Endothelial cell of umbilical vein (primary cell): ENCODE measurements at regions not wholly inside any gene's neighbourhood (a gene's known extent, or its start where the extent isn't known, plus 50 kb on each side); places are given as distances from the start of the nearest gene placed in this dataset.

Source experiments
- BruUV-seq: library from RNA; stranded (reverse); fragments of 400-500 nt; replicated peaks from 2 replicates; lab custom pipeline; 2021; lab: Mats Ljungman, UMichigan
- CTCF ChIA-PET: fragments of 300-600, 350-600 bp; sonication (Branson Sonifier 250); formaldehyde crosslinking; loops from one replicate; lab custom pipeline; 2021; ENCODE audit warnings: antibody characterized with exemption, inconsistent platforms; lab: Charles Lee
- POLR2A ChIA-PET: fragments of 300-600, 350-600 bp; sonication (Branson Sonifier 250); formaldehyde crosslinking; loops from one replicate; lab custom pipeline; 2021; ENCODE audit warnings: antibody characterized with exemption, inconsistent platforms; lab: Charles Lee
- DNase-seq: peaks from one replicate; pipeline ENCODE4 v3.0.0-alpha.2; 2011; ENCODE audit warnings: low read depth, low spot score
- FAIRE-seq: peaks from 2 replicates; lab custom pipeline; 2011; peaks lifted over from hg19 to GRCh38; lab: Jason Lieb, UNC
- H2AFZ ChIP-seq: 2 replicates; pipeline ENCODE4 v1.6.0; 2012; ENCODE audit warnings: low read depth, low read length, control low read depth, inconsistent platforms
- H3K27ac ChIP-seq: 2 replicates; pipeline ENCODE4 v1.5.1; 2011; ENCODE audit warnings: low read depth, mild to moderate bottlenecking, control low read depth, low read length, moderate library complexity; ENCODE audit not compliant: insufficient read depth
- H3K27me3 ChIP-seq, 2 experiments: 2 replicates each; pipeline versions ENCODE4 v1.6.0 to v1.6.1; 2011; ENCODE audit warnings: low read length in 2 of 2, mixed read lengths in 1 of 2; ENCODE audit not compliant: control insufficient read depth in 2 of 2, insufficient read depth in 2 of 2
- H3K36me3 ChIP-seq, 2 experiments: 2 replicates in 1 of 2; 3 replicates in 1 of 2; pipeline ENCODE4 v1.5.1; 2011; ENCODE audit warnings: low read length in 2 of 2, mild to moderate bottlenecking in 1 of 2, moderate library complexity in 1 of 2; ENCODE audit not compliant: control insufficient read depth in 2 of 2, insufficient read depth in 2 of 2; ENCODE audit errors: extremely low read depth in 1 of 2
- H3K4me1 ChIP-seq: 3 replicates; pipeline ENCODE4 v1.5.1; 2011; ENCODE audit warnings: mild to moderate bottlenecking, low read length; ENCODE audit not compliant: control insufficient read depth, insufficient read depth; ENCODE audit errors: extremely low read depth
- H3K4me2 ChIP-seq: 2 replicates; pipeline ENCODE4 v1.6.1; 2011; ENCODE audit warnings: low read length, control low read depth, mixed read lengths; ENCODE audit not compliant: insufficient read depth
- H3K4me3 ChIP-seq, 3 experiments: fragments of 200-600 bp in 1 of 3; sonication (generic), shearing (Covaris generic) in 1 of 3; replicated peaks in 1 of 3; 2 replicates each; pipeline ENCODE4 v1.5.1; 2011 to 2016; ENCODE audit warnings: control low read depth in 3 of 3, low read length in 3 of 3, mild to moderate bottlenecking in 2 of 3, inconsistent platforms in 1 of 3, low read depth in 1 of 3, moderate library complexity in 1 of 3; ENCODE audit not compliant: insufficient read depth in 1 of 3
- H3K79me2 ChIP-seq: 2 replicates; pipeline ENCODE4 v1.6.0; 2012; ENCODE audit warnings: low read length, inconsistent platforms; ENCODE audit not compliant: control insufficient read depth, insufficient read depth
- H3K9ac ChIP-seq: replicated peaks from 2 replicates; pipeline ENCODE3; 2011; ENCODE audit warnings: low read length, control low read depth; ENCODE audit not compliant: insufficient read depth; ENCODE audit errors: extremely low read depth
- H3K9me1 ChIP-seq: replicated peaks from 3 replicates; pipeline ENCODE4 v1.6.0; 2011; ENCODE audit warnings: mild to moderate bottlenecking, low read length; ENCODE audit not compliant: control insufficient read depth, insufficient read depth; ENCODE audit errors: extremely low read depth
- H3K9me3 ChIP-seq: replicated peaks from 2 replicates; pipeline ENCODE4 v1.5.1; 2012; ENCODE audit warnings: low read length, inconsistent platforms; ENCODE audit not compliant: control insufficient read depth, insufficient read depth
- H4K20me1 ChIP-seq: replicated peaks from 2 replicates; pipeline ENCODE3; 2011; ENCODE audit warnings: mild to moderate bottlenecking, low read length; ENCODE audit not compliant: control insufficient read depth, insufficient read depth; ENCODE audit errors: extremely low read depth
- EZH2 ChIP-seq: IDR thresholded peaks from 2 replicates; pipeline ENCODE4 v1.6.1; 2012; ENCODE audit warnings: borderline replicate concordance, low read depth, mild to moderate bottlenecking, moderate library complexity, low read length, inconsistent platforms; ENCODE audit not compliant: severe bottlenecking
- FOS ChIP-seq: IDR thresholded peaks from 2 replicates; pipeline ENCODE4 v1.6.1; 2011; ENCODE audit warnings: mild to moderate bottlenecking, low read length, moderate library complexity, borderline replicate concordance; ENCODE audit not compliant: insufficient read depth
- GATA2 ChIP-seq: IDR thresholded peaks from 2 replicates; pipeline ENCODE4 v1.7.0; 2011; ENCODE audit warnings: low read depth, mild to moderate bottlenecking, moderate library complexity, mixed read lengths, low read length; ENCODE audit not compliant: insufficient read length, insufficient read depth
- JUN ChIP-seq: IDR thresholded peaks from 2 replicates; pipeline ENCODE4 v1.6.1; 2011; ENCODE audit warnings: borderline replicate concordance, low read depth; ENCODE audit not compliant: insufficient read length, insufficient read depth
- MAX ChIP-seq: IDR thresholded peaks from 2 replicates; pipeline ENCODE4 v1.6.1; 2011; ENCODE audit not compliant: insufficient read depth, insufficient read length
- MYC ChIP-seq: IDR thresholded peaks from one replicate; pipeline ENCODE4 v1.6.1; 2011; ENCODE audit warnings: mild to moderate bottlenecking, low read depth, low read length
- POLR2A ChIP-seq: IDR thresholded peaks from 2 replicates; pipeline ENCODE4 v1.6.1; 2012; ENCODE audit warnings: low read depth, mild to moderate bottlenecking, control low read depth, low read length
- POLR2AphosphoS5 ChIP-seq: IDR thresholded peaks from 2 replicates; pipeline ENCODE4 v1.6.1; 2012; ENCODE audit warnings: low read depth, mild to moderate bottlenecking, control low read depth, low read length, moderate library complexity; ENCODE audit not compliant: insufficient read depth
- dilution Hi-C: fragments of 300-500 bp; cut with MboI; formaldehyde crosslinking; loops from one replicate; pipeline ENCODE4 v1.15.0; 2019; ENCODE audit warnings: low sequenced_read_pairs; ENCODE audit not compliant: extremely low pct_ligation_motif_present
- intact Hi-C: fragments of 100-400 bp; cut with micrococcal nuclease; formaldehyde crosslinking; loops from one replicate; pipeline ENCODE4 v1.10.0; 2022
- TF ChIP-seq, protein P1 (sequence below), 2 donors: IDR thresholded peaks; 1 replicate in 1 of 2; 2 replicates in 1 of 2; pipeline ENCODE4 v1.5.1; 2011; ENCODE audit warnings: low read length in 2 of 2, mild to moderate bottlenecking in 2 of 2, moderate library complexity in 2 of 2, control low read depth in 1 of 2, inconsistent platforms in 1 of 2, low read depth in 1 of 2; ENCODE audit not compliant: insufficient read depth in 1 of 2; ENCODE audit errors: extremely low read depth in 1 of 2

DNA sequence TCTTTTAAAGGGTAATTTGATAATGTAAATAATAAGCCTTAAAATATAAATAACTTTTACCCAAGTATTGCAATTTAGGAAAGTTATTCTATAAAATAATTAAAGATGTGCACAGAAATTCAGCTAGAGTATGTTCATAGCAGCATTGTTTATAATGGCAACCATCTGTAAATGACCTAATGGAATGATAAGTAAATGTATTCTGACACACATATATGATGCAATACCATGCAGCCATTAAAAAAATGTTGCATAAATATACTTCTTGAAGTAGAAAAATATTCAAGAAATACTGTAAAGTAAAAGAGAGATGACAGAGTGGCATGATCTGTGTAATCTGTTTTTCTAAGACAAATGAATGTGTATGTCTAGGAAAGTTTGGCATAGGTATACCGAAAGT, 545.7 kb downstream of the ZEB2 start:
- H3K4me1 ChIP-seq = no peaks in the 10 kb centered on the region
- FAIRE-seq (no peak), DNase-seq (no peak)
- H3K9me1 ChIP-seq = no peaks in the 10 kb centered on the region
- intact Hi-C loops = no loop called here
- no peak overlapping the region for H3K9ac ChIP-seq
- CTCF ChIA-PET = no interaction called here
- POLR2A ChIA-PET = no interaction called here
- BruUV-seq = no TSS peak
- no peaks in the 10 kb centered on the region for H3K27me3 ChIP-seq
- H3K4me3 ChIP-seq = no peak overlapping the region
- no peaks in the 10 kb centered on the region for H3K79me2 ChIP-seq
- no peaks in the 10 kb centered on the region for H4K20me1 ChIP-seq
- H2AFZ ChIP-seq = no peak overlapping the region
- TF ChIP-seq EZH2 (no peak), POLR2A (no peak)
- H3K9me3 ChIP-seq = no peaks in the 10 kb centered on the region
- dilution Hi-C loops = no loop called here
- no peak overlapping the region for H3K27ac ChIP-seq
- no peak overlapping the region for H3K4me2 ChIP-seq
- no peaks in the 10 kb centered on the region for H3K36me3 ChIP-seq

DNA sequence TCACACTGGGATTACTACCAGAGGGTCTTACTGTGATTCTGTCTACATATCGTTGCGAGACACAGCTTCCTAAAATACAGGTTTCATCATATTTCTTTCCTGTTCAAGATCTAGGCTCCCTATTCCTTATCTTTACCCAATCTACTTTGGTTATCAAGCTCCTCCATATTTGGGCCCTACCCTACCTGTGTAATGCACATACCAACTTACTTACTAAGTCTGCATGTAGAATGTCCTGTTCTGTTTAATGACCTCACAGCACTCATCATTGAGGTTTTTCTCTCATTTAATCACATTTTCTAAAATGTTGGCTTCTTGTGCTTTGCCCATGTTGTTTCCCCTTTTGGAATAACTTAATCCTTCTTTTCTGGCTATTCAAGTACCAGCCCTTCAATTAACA, 551.1 kb downstream of the ZEB2 start:
- Histone ChIP-seq H3K4me2 (no peak overlapping the region), H3K4me1 (no peaks in the 10 kb centered on the region), H3K9me3 (no peaks in the 10 kb centered on the region), H3K9ac (no peak overlapping the region), H3K9me1 (no peaks in the 10 kb centered on the region), H3K36me3 (no peaks in the 10 kb centered on the region), H2AFZ (no peak overlapping the region), H4K20me1 (no peaks in the 10 kb centered on the region), H3K4me3 (no peak overlapping the region), H3K79me2 (no peaks in the 10 kb centered on the region), H3K27me3 (no peaks in the 10 kb centered on the region), H3K27ac (no peak overlapping the region)
- TF ChIP-seq, protein P1, sequence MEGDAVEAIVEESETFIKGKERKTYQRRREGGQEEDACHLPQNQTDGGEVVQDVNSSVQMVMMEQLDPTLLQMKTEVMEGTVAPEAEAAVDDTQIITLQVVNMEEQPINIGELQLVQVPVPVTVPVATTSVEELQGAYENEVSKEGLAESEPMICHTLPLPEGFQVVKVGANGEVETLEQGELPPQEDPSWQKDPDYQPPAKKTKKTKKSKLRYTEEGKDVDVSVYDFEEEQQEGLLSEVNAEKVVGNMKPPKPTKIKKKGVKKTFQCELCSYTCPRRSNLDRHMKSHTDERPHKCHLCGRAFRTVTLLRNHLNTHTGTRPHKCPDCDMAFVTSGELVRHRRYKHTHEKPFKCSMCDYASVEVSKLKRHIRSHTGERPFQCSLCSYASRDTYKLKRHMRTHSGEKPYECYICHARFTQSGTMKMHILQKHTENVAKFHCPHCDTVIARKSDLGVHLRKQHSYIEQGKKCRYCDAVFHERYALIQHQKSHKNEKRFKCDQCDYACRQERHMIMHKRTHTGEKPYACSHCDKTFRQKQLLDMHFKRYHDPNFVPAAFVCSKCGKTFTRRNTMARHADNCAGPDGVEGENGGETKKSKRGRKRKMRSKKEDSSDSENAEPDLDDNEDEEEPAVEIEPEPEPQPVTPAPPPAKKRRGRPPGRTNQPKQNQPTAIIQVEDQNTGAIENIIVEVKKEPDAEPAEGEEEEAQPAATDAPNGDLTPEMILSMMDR (IDR thresholded peaks at IDR 0.05; ENCODE audit: extremely low read depth in 1 of 2, insufficient read depth in 1 of 2, low read depth in 1 of 2, low read length in 2 of 2) = no peak
- no peak for TF ChIP-seq POLR2AphosphoS5
- no peak for TF ChIP-seq GATA2
- no peak for TF ChIP-seq EZH2
- no peak for TF ChIP-seq FOS
- no peak for TF ChIP-seq MAX
- TF ChIP-seq MYC = no peak
- TF ChIP-seq JUN = no peak
- no peak for TF ChIP-seq POLR2A
- ChIA-PET CTCF (no interaction called here), POLR2A (no interaction called here)
- intact Hi-C loops (no loop called here), dilution Hi-C loops (no loop called here)
- BruUV-seq = no TSS peak
- FAIRE-seq (no peak), DNase-seq (no peak)
